H9 (cell line): ENCODE measurements at regions not wholly inside any gene's neighbourhood (a gene's known extent, or its start where the extent isn't known, plus 50 kb on each side); places are given as distances from the start of the nearest gene placed in this dataset.

Experiments used
- DNase-seq: peaks from one replicate; pipeline ENCODE4 v3.0.0-alpha.2; 2017
- H2AFZ ChIP-seq: one replicate; pipeline ENCODE4 v1.6.1; 2013; ENCODE audit warnings: mild to moderate bottlenecking, low read length, control low read depth, moderate library complexity
- H2AK5ac ChIP-seq: 2 replicates; pipeline ENCODE4 v1.6.1; 2013; ENCODE audit warnings: low read length, control low read depth, mixed read lengths; ENCODE audit not compliant: insufficient read length
- H2BK120ac ChIP-seq: one replicate; pipeline ENCODE4 v1.6.1; 2013; ENCODE audit warnings: low read depth, mild to moderate bottlenecking, low read length, control low read depth, inconsistent platforms; ENCODE audit not compliant: poor library complexity, severe bottlenecking
- H2BK12ac ChIP-seq: 2 replicates; pipeline ENCODE4 v1.6.1; 2013; ENCODE audit warnings: low read length, control low read depth, mixed read lengths, low read depth; ENCODE audit not compliant: insufficient read length
- H2BK15ac ChIP-seq: 2 replicates; pipeline ENCODE4 v1.6.1; 2013; ENCODE audit warnings: low read depth, low read length, control low read depth
- H2BK20ac ChIP-seq: one replicate; pipeline ENCODE4 v1.6.1; 2013; ENCODE audit warnings: low read depth, mild to moderate bottlenecking, low read length, control low read depth, inconsistent platforms; ENCODE audit not compliant: poor library complexity, severe bottlenecking
- H2BK5ac ChIP-seq: 2 replicates; pipeline ENCODE4 v1.6.1; 2013; ENCODE audit warnings: low read length, control low read depth, mixed read lengths; ENCODE audit not compliant: insufficient read length
- H3K14ac ChIP-seq: 2 replicates; pipeline ENCODE4 v1.6.1; 2013; ENCODE audit warnings: low read length, control low read depth; ENCODE audit not compliant: insufficient read depth
- H3K18ac ChIP-seq: 2 replicates; pipeline ENCODE4 v1.6.1; 2013; ENCODE audit warnings: low read depth, mild to moderate bottlenecking, mixed read lengths, low read length, control low read depth; ENCODE audit not compliant: insufficient read length
- H3K23ac ChIP-seq: 2 replicates; pipeline ENCODE4 v1.6.1; 2013; ENCODE audit warnings: low read length, control low read depth, mixed read lengths, low read depth; ENCODE audit not compliant: insufficient read length
- H3K23me2 ChIP-seq: 2 replicates; pipeline ENCODE4 v1.6.1; 2013; ENCODE audit warnings: low read depth, mild to moderate bottlenecking, mixed read lengths, low read length, control low read depth; ENCODE audit not compliant: insufficient read length, poor library complexity, severe bottlenecking
- H3K27ac ChIP-seq: 2 replicates; pipeline ENCODE4 v1.5.1; 2013; ENCODE audit warnings: low read length, control low read depth, mixed read lengths, low read depth; ENCODE audit not compliant: insufficient read length
- H3K27me3 ChIP-seq: 2 replicates; pipeline ENCODE4 v1.6.1; 2013; ENCODE audit warnings: low read length, control low read depth, inconsistent platforms; ENCODE audit not compliant: insufficient read depth
- H3K4ac ChIP-seq: 2 replicates; pipeline ENCODE4 v1.6.1; 2013; ENCODE audit warnings: low read depth, mild to moderate bottlenecking, control low read depth, inconsistent platforms, low read length, moderate library complexity
- H3K4me1 ChIP-seq: 2 replicates; pipeline ENCODE4 v1.6.1; 2013; ENCODE audit warnings: low read length, control low read depth, inconsistent platforms; ENCODE audit not compliant: insufficient read depth
- H3K4me2 ChIP-seq: 2 replicates; pipeline ENCODE4 v1.6.1; 2013; ENCODE audit warnings: low read length, control low read depth, mixed read lengths; ENCODE audit not compliant: insufficient read length, insufficient read depth
- H3K56ac ChIP-seq: 2 replicates; pipeline ENCODE4 v1.6.1; 2013; ENCODE audit warnings: low read depth, mild to moderate bottlenecking, mixed read lengths, low read length, control low read depth; ENCODE audit not compliant: insufficient read length
- H3K79me1 ChIP-seq: 2 replicates; pipeline ENCODE4 v1.6.1; 2013; ENCODE audit warnings: low read depth, mild to moderate bottlenecking, moderate library complexity, low read length, control low read depth, inconsistent platforms; ENCODE audit not compliant: insufficient read depth, poor library complexity, severe bottlenecking
- H3K79me2 ChIP-seq: 2 replicates; pipeline ENCODE4 v1.6.1; 2013; ENCODE audit warnings: low read length, control low read depth, inconsistent platforms; ENCODE audit not compliant: insufficient read depth
- H3K9ac ChIP-seq: 2 replicates; pipeline ENCODE4 v1.6.1; 2013; ENCODE audit warnings: low read length, control low read depth, mixed read lengths; ENCODE audit not compliant: insufficient read length; ENCODE audit errors: extremely low read depth
- H3K9me3 ChIP-seq: one replicate; pipeline ENCODE4 v1.6.1; 2013; ENCODE audit warnings: low read depth, low read length, inconsistent platforms; ENCODE audit not compliant: control insufficient read depth
- H3T11ph ChIP-seq: one replicate; pipeline ENCODE4 v1.6.1; 2013; ENCODE audit warnings: mild to moderate bottlenecking, low read length, control low read depth, inconsistent platforms
- H4K20me1 ChIP-seq: one replicate; pipeline ENCODE4 v1.6.1; 2013; ENCODE audit not compliant: control insufficient read depth, insufficient read length, insufficient read depth
- H4K5ac ChIP-seq: 2 replicates; pipeline ENCODE4 v1.6.1; 2013; ENCODE audit warnings: low read depth, mild to moderate bottlenecking, mixed read lengths, low read length, control low read depth; ENCODE audit not compliant: insufficient read length
- H4K8ac ChIP-seq: replicated peaks from 2 replicates; pipeline ENCODE4 v1.6.1; 2013; ENCODE audit warnings: low read length, control low read depth, mixed read lengths, low read depth; ENCODE audit not compliant: insufficient read length
- H4K91ac ChIP-seq: 2 replicates; pipeline ENCODE4 v1.6.1; 2013; ENCODE audit warnings: low read depth, mild to moderate bottlenecking, moderate library complexity, mixed read lengths, low read length, control low read depth; ENCODE audit not compliant: insufficient read length
- H3K27ac Mint-ChIP-seq, 3 experiments: 2 replicates in 2 of 3; 3 replicates in 1 of 3; pipeline ENCODE4 v1.8.0; 2020 to 2021; ENCODE audit warnings: mixed read lengths in 3 of 3, mild to moderate bottlenecking in 1 of 3, moderate library complexity in 1 of 3
- H3K27me3 Mint-ChIP-seq: 2 replicates; pipeline ENCODE4 v1.8.0; 2021; ENCODE audit warnings: low read depth, mild to moderate bottlenecking, moderate library complexity, mixed read lengths
- H3K36me3 Mint-ChIP-seq, 3 experiments: 2 replicates in 2 of 3; 3 replicates in 1 of 3; pipeline ENCODE4 v1.8.0; 2020 to 2021; ENCODE audit warnings: low read depth in 3 of 3, mixed read lengths in 3 of 3; ENCODE audit not compliant: insufficient read depth in 1 of 3
- H3K4me1 Mint-ChIP-seq, 2 experiments: 2 replicates each; pipeline ENCODE4 v1.8.0; 2020; ENCODE audit warnings: mixed read lengths in 2 of 2
- H3K4me3 Mint-ChIP-seq, 2 experiments: 2 replicates in 1 of 2; 3 replicates in 1 of 2; pipeline ENCODE4 v1.8.0; 2020 to 2021; ENCODE audit warnings: mild to moderate bottlenecking in 2 of 2, mixed read lengths in 2 of 2, moderate library complexity in 1 of 2
- H3K9me3 Mint-ChIP-seq, 2 experiments: 2 replicates in 1 of 2; 3 replicates in 1 of 2; pipeline ENCODE4 v1.8.0; 2020; ENCODE audit warnings: mild to moderate bottlenecking in 2 of 2, mixed read lengths in 2 of 2, moderate library complexity in 1 of 2
- CTCF ChIP-seq: fragments of 200-600 bp; sonication (generic); conservative IDR thresholded peaks from 3 replicates; pipeline ENCODE4 v1.8.0; 2021; ENCODE audit warnings: antibody characterized with exemption, mild to moderate bottlenecking
- WGBS: extraction: QIAGEN DNeasy Blood & Tissue Kit; methylation state at CpG from one replicate; pipeline ENCODE4 v1.1.7; 2013; ENCODE audit warnings: missing lambda C conversion rate, low lambda C conversion rate, mixed read lengths; ENCODE audit not compliant: insufficient read length; ENCODE audit errors: extremely low coverage; 5-methylcytosine and 5-hydroxymethylcytosine counted together

- Mint-ChIP-seq H3K4me1 (no peaks in the 10 kb centered on the region), H3K27ac (no peak overlapping the region), H3K4me3 (no peak overlapping the region), H3K36me3 (no peaks in the 10 kb centered on the region), H3K27me3 (peaks cover 4% of the 10 kb centered on the region), H3K9me3 (no peaks in the 10 kb centered on the region)
- no peak overlapping the region for H3K18ac ChIP-seq
- DNase-seq, result no peak
- no peak overlapping the region for H3K4ac ChIP-seq
- no peaks in the 10 kb centered on the region for H3K4me1 ChIP-seq
- H3K56ac ChIP-seq, result no peak overlapping the region
- no peaks in the 10 kb centered on the region for H3K9me3 ChIP-seq
- H2BK20ac ChIP-seq, result no peak overlapping the region
- no peak overlapping the region for H2BK5ac ChIP-seq
- H2AFZ ChIP-seq, result no peak overlapping the region
- no peak overlapping the region for H3T11ph ChIP-seq
- H3K4me2 ChIP-seq, result no peak overlapping the region
- no peak overlapping the region for H3K14ac ChIP-seq
- H3K9ac ChIP-seq, result no peak overlapping the region
- no peak overlapping the region for H4K91ac ChIP-seq
- 100% methylated on average over 1 of the region's 4 CpGs for WGBS
- no peak overlapping the region for H4K8ac ChIP-seq
- H3K23ac ChIP-seq, result no peak overlapping the region
- no peak overlapping the region for H2AK5ac ChIP-seq
- no peak overlapping the region for H3K27ac ChIP-seq
- H3K79me1 ChIP-seq, result no peaks in the 10 kb centered on the region
- H3K27me3 ChIP-seq, result no peaks in the 10 kb centered on the region
- TF ChIP-seq CTCF, result no peak
- H3K23me2 ChIP-seq, result no peaks in the 10 kb centered on the region
- H4K5ac ChIP-seq, result no peak overlapping the region
- H2BK15ac ChIP-seq, result no peak overlapping the region
- H2BK120ac ChIP-seq, result no peak overlapping the region
- H2BK12ac ChIP-seq, result no peak overlapping the region
- H3K79me2 ChIP-seq, result no peaks in the 10 kb centered on the region
- H4K20me1 ChIP-seq, result no peaks in the 10 kb centered on the region
Measured at GRCh38 chrX:130543603-130544325, 142.0 kb downstream of the RBMX2 start.
